Dendritic cell treated with granulocyte-macrophage colony-stimulating factor and Interleukin-4, amounts not matched to agents 40 ng/mL and 50 ng/mL, for 4 days (primary cell): ENCODE measurements at regions not wholly inside any gene's neighbourhood (a gene's known extent, or its start where the extent isn't known, plus 50 kb on each side); places are given as distances from the start of the nearest gene placed in this dataset.
A peak's percentile ranks its signal among the peaks of the same experiment; 100 is the strongest.

Experiments used
- H3K27ac Mint-ChIP-seq: one replicate; pipeline ENCODE4 v1.8.0; 2022; ENCODE audit warnings: mild to moderate bottlenecking, mixed read lengths
- H3K27me3 Mint-ChIP-seq: one replicate; pipeline ENCODE4 v1.8.0; 2022; ENCODE audit warnings: mild to moderate bottlenecking, mixed read lengths
- H3K36me3 Mint-ChIP-seq: one replicate; pipeline ENCODE4 v1.8.0; 2022; ENCODE audit warnings: low read depth, mixed read lengths
- H3K4me1 Mint-ChIP-seq: one replicate; pipeline ENCODE4 v1.8.0; 2022; ENCODE audit warnings: low read depth, mixed read lengths
- H3K4me3 Mint-ChIP-seq: one replicate; pipeline ENCODE4 v1.8.0; 2022; ENCODE audit warnings: mild to moderate bottlenecking, moderate library complexity, mixed read lengths
- H3K9me3 Mint-ChIP-seq: one replicate; pipeline ENCODE4 v1.8.0; 2022; ENCODE audit warnings: mixed read lengths
- intact Hi-C: fragments of 100-400 bp; cut with micrococcal nuclease; formaldehyde crosslinking; loops from one replicate; pipeline ENCODE4 v1.15.0; 2022

GRCh38 chr3:23671851-23672589 lies 133.7 kb upstream of the UBE2E1 start:
- Mint-ChIP-seq H3K27me3 (peaks cover 23% of the 10 kb centered on the region), H3K4me1 (peaks cover 7% of the 10 kb centered on the region)

GRCh38 chr3:23672628-23673027 lies 133.1 kb upstream of the UBE2E1 start:
- no peaks in the 10 kb centered on the region for H3K36me3 Mint-ChIP-seq
- H3K4me1 Mint-ChIP-seq, result peaks cover 7% of the 10 kb centered on the region
- H3K27me3 Mint-ChIP-seq, result peaks cover 23% of the 10 kb centered on the region
- intact Hi-C loops, result no loop called here
- no peak overlapping the region for H3K27ac Mint-ChIP-seq
- no peaks in the 10 kb centered on the region for H3K9me3 Mint-ChIP-seq
- no peak overlapping the region for H3K4me3 Mint-ChIP-seq

More at GRCh38 chr3:23671851-23672589, 133.7 kb upstream of the UBE2E1 start:
- intact Hi-C loops, result no loop called here
- Mint-ChIP-seq H3K27ac (no peak overlapping the region), H3K4me3 (peak overlapping the region; percentile 44), H3K9me3 (no peaks in the 10 kb centered on the region), H3K36me3 (no peaks in the 10 kb centered on the region)

- H3K4me1 Mint-ChIP-seq, result peaks cover 7% of the 10 kb centered on the region
- no peak overlapping the region for H3K4me3 Mint-ChIP-seq
- peaks cover 12% of the 10 kb centered on the region for H3K9me3 Mint-ChIP-seq
- no peak overlapping the region for H3K27ac Mint-ChIP-seq
- intact Hi-C loops, result no loop called here
- H3K36me3 Mint-ChIP-seq, result no peaks in the 10 kb centered on the region
- peaks cover 22% of the 10 kb centered on the region for H3K27me3 Mint-ChIP-seq
Observed at GRCh38 chr3:23675010-23675409, 130.7 kb upstream of the UBE2E1 start.

GRCh38 chr3:23676093-23676492 lies 129.7 kb upstream of the UBE2E1 start:
- peaks cover 15% of the 10 kb centered on the region for H3K27me3 Mint-ChIP-seq
- intact Hi-C loops, result no loop called here
- H3K4me3 Mint-ChIP-seq, result no peak overlapping the region
- peaks cover 12% of the 10 kb centered on the region for H3K9me3 Mint-ChIP-seq
- no peak overlapping the region for H3K27ac Mint-ChIP-seq
- H3K4me1 Mint-ChIP-seq, result peaks cover 7% of the 10 kb centered on the region
- H3K36me3 Mint-ChIP-seq, result no peaks in the 10 kb centered on the region

- no peaks in the 10 kb centered on the region for H3K36me3 Mint-ChIP-seq
- H3K27me3 Mint-ChIP-seq, result no peaks in the 10 kb centered on the region
- no peak overlapping the region for H3K4me3 Mint-ChIP-seq
- H3K9me3 Mint-ChIP-seq, result peaks cover 12% of the 10 kb centered on the region
- peaks cover 8% of the 10 kb centered on the region for H3K4me1 Mint-ChIP-seq
- H3K27ac Mint-ChIP-seq, result no peak overlapping the region
- intact Hi-C loops, result no loop called here
Observed at GRCh38 chr3:23682646-23683045, 123.1 kb upstream of the UBE2E1 start.

GRCh38 chr3:23685541-23686258 lies 120.1 kb upstream of the UBE2E1 start:
- H3K4me1 Mint-ChIP-seq, result peaks cover 8% of the 10 kb centered on the region
- H3K27me3 Mint-ChIP-seq, result no peaks in the 10 kb centered on the region
- H3K4me3 Mint-ChIP-seq, result no peak overlapping the region
- intact Hi-C loops, result no loop called here
- peaks cover 15% of the 10 kb centered on the region for H3K9me3 Mint-ChIP-seq
- H3K27ac Mint-ChIP-seq, result no peak overlapping the region
- no peaks in the 10 kb centered on the region for H3K36me3 Mint-ChIP-seq

GRCh38 chr3:23686519-23686918 lies 119.2 kb upstream of the UBE2E1 start:
- Mint-ChIP-seq H3K9me3 (peaks cover 23% of the 10 kb centered on the region), H3K27ac (no peak overlapping the region), H3K27me3 (no peaks in the 10 kb centered on the region), H3K4me1 (peaks cover 8% of the 10 kb centered on the region), H3K4me3 (no peak overlapping the region), H3K36me3 (no peaks in the 10 kb centered on the region)
- intact Hi-C loops, result no loop called here

- intact Hi-C loops, result no loop called here
- no peak overlapping the region for H3K27ac Mint-ChIP-seq
Observed at GRCh38 chr3:23691357-23691895, 114.3 kb upstream of the UBE2E1 start.

GRCh38 chr3:23696842-23697241 lies 108.9 kb upstream of the UBE2E1 start:
- H3K27ac Mint-ChIP-seq, result no peak overlapping the region
- H3K4me1 Mint-ChIP-seq, result no peaks in the 10 kb centered on the region
- intact Hi-C loops, result no loop called here
- no peaks in the 10 kb centered on the region for H3K27me3 Mint-ChIP-seq
- H3K36me3 Mint-ChIP-seq, result no peaks in the 10 kb centered on the region
- no peak overlapping the region for H3K4me3 Mint-ChIP-seq
- peaks cover under 1% of the 10 kb centered on the region for H3K9me3 Mint-ChIP-seq

More at GRCh38 chr3:23691357-23691895, 114.3 kb upstream of the UBE2E1 start:
- Mint-ChIP-seq H3K4me1 (no peaks in the 10 kb centered on the region), H3K27me3 (no peaks in the 10 kb centered on the region), H3K4me3 (no peak overlapping the region), H3K9me3 (peaks cover 27% of the 10 kb centered on the region), H3K36me3 (no peaks in the 10 kb centered on the region)

GRCh38 chr3:23697416-23697815 lies 108.3 kb upstream of the UBE2E1 start:
- Mint-ChIP-seq H3K27me3 (no peaks in the 10 kb centered on the region), H3K27ac (no peak overlapping the region), H3K4me3 (no peak overlapping the region), H3K36me3 (no peaks in the 10 kb centered on the region), H3K9me3 (no peaks in the 10 kb centered on the region), H3K4me1 (no peaks in the 10 kb centered on the region)
- intact Hi-C loops, result no loop called here

- Mint-ChIP-seq H3K27me3 (no peaks in the 10 kb centered on the region), H3K36me3 (no peaks in the 10 kb centered on the region), H3K27ac (no peak overlapping the region), H3K4me1 (no peaks in the 10 kb centered on the region), H3K4me3 (no peak overlapping the region), H3K9me3 (no peaks in the 10 kb centered on the region)
- intact Hi-C loops, result no loop called here
Observed at GRCh38 chr3:23698652-23699313, 107.0 kb upstream of the UBE2E1 start.

- intact Hi-C loops, result no loop called here
- H3K4me1 Mint-ChIP-seq, result peaks cover 1% of the 10 kb centered on the region
- H3K27me3 Mint-ChIP-seq, result no peaks in the 10 kb centered on the region
- H3K36me3 Mint-ChIP-seq, result no peaks in the 10 kb centered on the region
- H3K4me3 Mint-ChIP-seq, result no peak overlapping the region
- no peaks in the 10 kb centered on the region for H3K9me3 Mint-ChIP-seq
- no peak overlapping the region for H3K27ac Mint-ChIP-seq
Observed at GRCh38 chr3:23700616-23701015, 105.1 kb upstream of the UBE2E1 start.

GRCh38 chr3:23701716-23702597 lies 103.8 kb upstream of the UBE2E1 start:
- no peaks in the 10 kb centered on the region for H3K9me3 Mint-ChIP-seq
- H3K27ac Mint-ChIP-seq, result no peak overlapping the region
- intact Hi-C loops, result no loop called here
- no peak overlapping the region for H3K4me3 Mint-ChIP-seq
- no peaks in the 10 kb centered on the region for H3K36me3 Mint-ChIP-seq
- H3K27me3 Mint-ChIP-seq, result no peaks in the 10 kb centered on the region
- peaks cover 10% of the 10 kb centered on the region for H3K4me1 Mint-ChIP-seq
